Erythroblast (primary cell): ENCODE measurements at regions not wholly inside any gene's neighbourhood (a gene's known extent, or its start where the extent isn't known, plus 50 kb on each side); places are given as distances from the start of the nearest gene placed in this dataset.

ENCODE experiments used
- GATA1 ChIP-seq: IDR thresholded peaks from 2 replicates; pipeline ENCODE4 v1.6.1; 2011; ENCODE audit warnings: low read depth, mild to moderate bottlenecking, control low read depth, low read length, moderate library complexity
- POLR2A ChIP-seq: IDR thresholded peaks from 2 replicates; pipeline ENCODE4 v1.6.1; 2011; ENCODE audit warnings: mild to moderate bottlenecking, low read length

DNA sequence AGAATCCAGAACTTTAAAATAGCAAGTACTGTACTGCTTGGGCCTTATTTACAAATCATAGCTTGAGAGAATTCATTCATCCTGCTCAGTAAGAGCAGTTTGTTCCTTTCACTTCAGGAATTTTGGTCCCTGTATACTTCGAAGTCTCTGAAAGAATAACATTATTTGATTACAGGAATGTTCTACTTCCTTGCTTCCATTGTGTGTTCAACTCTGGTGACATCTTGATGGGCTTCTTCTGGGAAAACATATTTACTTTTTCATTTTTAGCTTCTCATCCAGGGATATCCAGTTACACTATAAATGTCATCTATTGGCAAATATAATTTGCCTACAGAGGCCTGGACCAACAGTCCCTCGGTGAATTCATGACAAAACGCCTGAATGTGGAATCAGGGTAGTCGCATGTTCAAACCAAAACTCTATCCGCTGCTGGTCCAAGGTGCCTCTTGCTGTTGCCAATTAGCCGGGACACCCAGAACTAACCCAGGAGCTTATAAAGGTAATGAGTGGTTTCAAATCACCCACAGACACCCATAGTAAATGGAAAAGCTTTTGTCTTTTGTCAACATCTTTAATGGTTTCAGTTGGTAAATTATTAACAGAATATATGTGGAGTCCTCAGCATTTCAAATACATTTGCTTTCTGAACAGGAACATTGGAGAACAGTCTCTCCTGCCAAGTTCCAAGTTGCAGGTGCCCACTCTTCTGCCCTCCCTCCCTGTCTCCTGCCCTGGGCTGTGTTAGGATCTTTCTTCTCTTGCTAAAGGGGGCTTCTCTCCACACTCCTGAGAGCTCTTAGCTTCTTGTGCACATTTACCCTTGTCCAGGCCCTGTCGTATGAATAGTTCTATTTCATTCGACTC, 162.5 kb upstream of the CITED2 start:
- TF ChIP-seq POLR2A, result no peak
- TF ChIP-seq GATA1, result no peak
